Activated naive CD8-positive, alpha-beta T cell treated with anti-CD3 and anti-CD28 coated beads, Interleukin-2, amount 10 ng/mL, durations not matched to agents 7 days and 5 days (primary cell): ENCODE measurements at regions not wholly inside any gene's neighbourhood (a gene's known extent, or its start where the extent isn't known, plus 50 kb on each side); places are given as distances from the start of the nearest gene placed in this dataset.
"Not testable (repeated sequence)": the region's sequence is repeated elsewhere in the genome, so short reads cannot be mapped to it uniquely, and the experiment has no call there.

Experiments
- ATAC-seq: fragments of 150-1000 bp; cut with Tn5 transposase; one replicate; pipeline ENCODE4 v1.10.0; 2021; ENCODE audit warnings: low read depth, moderate library complexity
- POLR2A ChIA-PET: fragments of 350-600 bp; sonication (Branson Sonifier 250); formaldehyde crosslinking; loops from one replicate; lab custom pipeline; 2021; ENCODE audit warnings: antibody characterized with exemption; lab: Charles Lee
- DNase-seq: peaks from one replicate; pipeline ENCODE4 v3.0.0; 2021
- H3K27ac Mint-ChIP-seq: one replicate; pipeline ENCODE4 v1.8.0; 2022; ENCODE audit warnings: mild to moderate bottlenecking, mixed read lengths
- H3K27me3 Mint-ChIP-seq: one replicate; pipeline ENCODE4 v1.8.0; 2022; ENCODE audit warnings: mild to moderate bottlenecking, moderate library complexity, mixed read lengths
- H3K36me3 Mint-ChIP-seq: one replicate; pipeline ENCODE4 v1.8.0; 2021; ENCODE audit warnings: mild to moderate bottlenecking, mixed read lengths
- H3K4me1 Mint-ChIP-seq: one replicate; pipeline ENCODE4 v1.8.0; 2021; ENCODE audit warnings: mixed read lengths
- H3K4me3 Mint-ChIP-seq: one replicate; pipeline ENCODE4 v1.8.0; 2022; ENCODE audit warnings: mild to moderate bottlenecking, moderate library complexity, mixed read lengths
- H3K9me3 Mint-ChIP-seq: one replicate; pipeline ENCODE4 v1.8.0; 2021; ENCODE audit warnings: mixed read lengths

GRCh38 chr4:114103908-114104307 is 124.5 kb upstream of the ARSJ start:
- DNase-seq (no peak), ATAC-seq (no peak)
- H3K4me3 Mint-ChIP-seq: no peak overlapping the region
- H3K27ac Mint-ChIP-seq: no peak overlapping the region
- POLR2A ChIA-PET: no interaction called here
- peaks cover 8% of the 10 kb centered on the region for H3K27me3 Mint-ChIP-seq
- H3K36me3 Mint-ChIP-seq: peaks cover 1% of the 10 kb centered on the region
- peaks cover 2% of the 10 kb centered on the region for H3K4me1 Mint-ChIP-seq
- no peaks in the 10 kb centered on the region for H3K9me3 Mint-ChIP-seq

GRCh38 chr4:114108869-114109268 is 129.4 kb upstream of the ARSJ start:
- DNase-seq: no peak
- POLR2A ChIA-PET: no interaction called here
- no peak overlapping the region for H3K27ac Mint-ChIP-seq
- no peaks in the 10 kb centered on the region for H3K9me3 Mint-ChIP-seq
- peaks cover 4% of the 10 kb centered on the region for H3K27me3 Mint-ChIP-seq
- peaks cover under 1% of the 10 kb centered on the region for H3K4me1 Mint-ChIP-seq
- H3K36me3 Mint-ChIP-seq: no peaks in the 10 kb centered on the region
- no peak overlapping the region for H3K4me3 Mint-ChIP-seq
- no peak for ATAC-seq

- Mint-ChIP-seq H3K36me3 (no peaks in the 10 kb centered on the region), H3K4me1 (no peaks in the 10 kb centered on the region), H3K27ac (no peak overlapping the region), H3K27me3 (no peaks in the 10 kb centered on the region), H3K9me3 (no peaks in the 10 kb centered on the region), H3K4me3 (no peak overlapping the region)
- POLR2A ChIA-PET: no interaction called here
- DNase-seq (no peak), ATAC-seq (no peak)
Measured at GRCh38 chr4:114109776-114110175, 130.3 kb upstream of the ARSJ start.

DNA sequence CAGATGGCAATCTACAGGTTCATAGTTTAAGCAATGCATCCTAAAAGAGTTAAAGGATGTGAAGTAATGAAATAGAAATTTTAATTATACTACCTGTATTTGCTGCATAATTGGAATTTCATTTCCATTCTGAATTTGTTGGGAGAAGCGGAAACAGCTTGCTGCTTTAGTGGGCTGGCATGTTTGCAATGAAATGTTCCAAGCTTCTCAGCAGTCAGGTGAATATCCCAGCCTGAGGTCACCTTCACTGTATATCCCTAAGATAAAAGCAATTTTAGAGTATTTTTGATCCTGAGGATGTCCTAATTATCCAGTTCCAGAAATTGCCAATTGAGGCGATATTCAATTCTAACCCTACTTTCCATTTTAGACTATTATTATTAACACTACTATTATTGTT is 136.1 kb upstream of the ARSJ start:
- no peaks in the 10 kb centered on the region for H3K9me3 Mint-ChIP-seq
- H3K36me3 Mint-ChIP-seq: no peaks in the 10 kb centered on the region
- H3K27ac Mint-ChIP-seq: no peak overlapping the region
- no peak for ATAC-seq
- H3K27me3 Mint-ChIP-seq: no peaks in the 10 kb centered on the region
- no peaks in the 10 kb centered on the region for H3K4me1 Mint-ChIP-seq
- POLR2A ChIA-PET: no interaction called here
- no peak overlapping the region for H3K4me3 Mint-ChIP-seq
- DNase-seq: no peak

DNA sequence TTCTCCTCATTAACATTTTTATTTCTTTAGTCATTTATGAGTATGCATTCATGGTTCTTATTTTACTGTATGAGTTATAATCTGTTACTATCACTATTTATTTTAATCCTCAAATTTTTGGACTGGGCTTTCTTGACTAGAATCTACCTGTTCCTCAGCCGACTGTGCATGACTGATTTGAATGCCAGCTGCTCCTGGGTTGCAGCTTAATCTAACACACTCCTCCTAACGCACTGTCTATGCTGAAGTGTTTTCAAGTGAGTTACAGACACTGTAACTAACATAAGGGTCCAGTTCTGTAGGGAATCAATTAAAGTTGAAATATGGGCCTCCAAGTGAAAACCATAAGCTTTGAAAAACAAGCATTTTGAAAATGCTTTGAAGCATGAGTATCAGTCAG is 137.4 kb upstream of the ARSJ start:
- no peak overlapping the region for H3K4me3 Mint-ChIP-seq
- POLR2A ChIA-PET: no interaction called here
- H3K4me1 Mint-ChIP-seq: no peaks in the 10 kb centered on the region
- ATAC-seq (no peak), DNase-seq (no peak)
- no peaks in the 10 kb centered on the region for H3K9me3 Mint-ChIP-seq
- no peaks in the 10 kb centered on the region for H3K36me3 Mint-ChIP-seq
- H3K27me3 Mint-ChIP-seq: no peaks in the 10 kb centered on the region
- no peak overlapping the region for H3K27ac Mint-ChIP-seq

DNA sequence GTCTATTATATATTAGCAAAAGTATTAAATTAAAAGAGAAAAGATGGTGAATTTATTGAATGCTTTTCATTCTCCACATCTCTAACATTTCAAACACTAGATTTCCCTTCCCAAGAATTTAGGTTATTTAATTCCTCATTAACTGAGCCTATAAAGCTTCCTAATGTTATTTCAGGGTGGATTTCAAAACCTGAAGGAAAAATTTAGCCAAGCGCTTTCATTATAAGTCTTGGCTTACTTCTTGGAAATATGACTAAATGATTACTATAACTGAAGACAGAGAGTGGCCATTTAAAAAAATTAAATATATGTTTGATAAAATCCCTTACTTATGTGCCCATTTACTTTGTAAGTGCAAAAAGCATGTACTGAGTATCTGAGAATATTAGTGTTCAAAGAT is 141.8 kb upstream of the ARSJ start:
- ATAC-seq (no peak), DNase-seq (no peak)
- no peak overlapping the region for H3K4me3 Mint-ChIP-seq

GRCh38 chr4:114132199-114132598 is 152.8 kb upstream of the ARSJ start:
- no peak overlapping the region for H3K27ac Mint-ChIP-seq
- H3K9me3 Mint-ChIP-seq: no peaks in the 10 kb centered on the region
- no peaks in the 10 kb centered on the region for H3K36me3 Mint-ChIP-seq
- POLR2A ChIA-PET: no interaction called here
- H3K4me3 Mint-ChIP-seq: no peak overlapping the region
- ATAC-seq: no peak
- H3K27me3 Mint-ChIP-seq: no peaks in the 10 kb centered on the region
- DNase-seq: no peak
- H3K4me1 Mint-ChIP-seq: no peaks in the 10 kb centered on the region

More for the DNA sequence above, 141.8 kb upstream of the ARSJ start:
- POLR2A ChIA-PET: no interaction called here
- H3K36me3 Mint-ChIP-seq: no peaks in the 10 kb centered on the region
- no peaks in the 10 kb centered on the region for H3K4me1 Mint-ChIP-seq
- H3K27me3 Mint-ChIP-seq: no peaks in the 10 kb centered on the region
- H3K9me3 Mint-ChIP-seq: peaks cover 6% of the 10 kb centered on the region
- no peak overlapping the region for H3K27ac Mint-ChIP-seq

GRCh38 chr4:114132830-114133229 is 153.4 kb upstream of the ARSJ start:
- H3K27me3 Mint-ChIP-seq: no peaks in the 10 kb centered on the region
- H3K4me1 Mint-ChIP-seq: no peaks in the 10 kb centered on the region
- POLR2A ChIA-PET: no interaction called here
- DNase-seq (no peak), ATAC-seq (no peak)
- H3K4me3 Mint-ChIP-seq: no peak overlapping the region
- H3K9me3 Mint-ChIP-seq: no peaks in the 10 kb centered on the region
- no peaks in the 10 kb centered on the region for H3K36me3 Mint-ChIP-seq
- no peak overlapping the region for H3K27ac Mint-ChIP-seq

DNA sequence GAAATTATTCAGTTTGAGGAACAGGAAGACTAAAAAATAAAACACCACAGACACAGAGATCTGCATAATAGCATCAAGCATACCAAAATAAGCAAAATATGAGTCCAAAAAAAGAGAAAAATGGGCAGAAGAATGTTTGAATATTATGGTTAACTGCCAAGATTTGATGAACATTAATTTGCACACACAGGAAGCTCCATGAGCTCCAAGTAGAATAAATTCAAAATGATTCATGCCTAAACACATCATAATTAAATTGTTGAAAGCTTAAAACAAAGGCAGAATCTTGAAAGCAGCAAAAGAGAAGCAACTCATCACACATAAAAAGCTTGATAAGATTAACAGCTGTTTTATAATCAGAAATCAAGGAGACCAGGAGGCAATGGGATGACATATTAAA is 156.6 kb upstream of the ARSJ start:
- ATAC-seq (no peak), DNase-seq (no peak)
- no peaks in the 10 kb centered on the region for H3K9me3 Mint-ChIP-seq
- no peaks in the 10 kb centered on the region for H3K36me3 Mint-ChIP-seq
- no peak overlapping the region for H3K4me3 Mint-ChIP-seq
- no peak overlapping the region for H3K27ac Mint-ChIP-seq
- H3K4me1 Mint-ChIP-seq: no peaks in the 10 kb centered on the region
- H3K27me3 Mint-ChIP-seq: peaks cover 2% of the 10 kb centered on the region
- POLR2A ChIA-PET: no interaction called here

DNA sequence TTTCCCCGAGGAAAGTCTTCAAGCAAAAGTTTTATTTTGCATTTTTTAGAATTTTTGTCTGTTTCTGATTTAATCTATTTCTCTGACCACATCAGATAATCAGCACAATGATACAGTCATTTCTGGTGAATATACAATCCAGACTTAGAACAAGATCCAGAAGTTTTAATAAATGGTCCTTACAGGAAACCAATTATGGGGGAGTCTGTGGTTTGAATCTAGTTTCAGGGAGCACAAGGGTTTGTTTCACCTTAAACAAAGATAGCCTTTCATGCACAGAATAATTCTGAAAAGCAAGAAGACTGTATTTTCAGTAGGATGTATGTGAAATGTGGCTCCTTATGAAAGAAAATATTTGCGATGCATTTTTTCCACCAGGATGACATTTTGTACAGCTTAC is 158.5 kb upstream of the ARSJ start:
- Mint-ChIP-seq H3K27me3 (peaks cover 10% of the 10 kb centered on the region), H3K4me1 (no peaks in the 10 kb centered on the region), H3K36me3 (no peaks in the 10 kb centered on the region), H3K27ac (no peak overlapping the region), H3K4me3 (no peak overlapping the region), H3K9me3 (no peaks in the 10 kb centered on the region)
- DNase-seq (no peak), ATAC-seq (no peak)
- POLR2A ChIA-PET: no interaction called here

- peak overlapping the region; percentile 86 for H3K27ac Mint-ChIP-seq
- H3K36me3 Mint-ChIP-seq: peaks cover 3% of the 10 kb centered on the region
- no peaks in the 10 kb centered on the region for H3K9me3 Mint-ChIP-seq
- H3K4me3 Mint-ChIP-seq: peak overlapping the region; percentile 74
- POLR2A ChIA-PET: no interaction called here
- DNase-seq: peak; percentile 46
- ATAC-seq: peak; percentile 75
- H3K4me1 Mint-ChIP-seq: peaks cover 14% of the 10 kb centered on the region
- peaks cover 7% of the 10 kb centered on the region for H3K27me3 Mint-ChIP-seq
Measured at GRCh38 chr4:114146947-114147618, 167.6 kb upstream of the ARSJ start.

GRCh38 chr4:114147619-114148208 is 168.3 kb upstream of the ARSJ start:
- ATAC-seq: peak; percentile 52
- H3K9me3 Mint-ChIP-seq, H3K27me3 Mint-ChIP-seq, POLR2A ChIA-PET, DNase-seq, H3K36me3 Mint-ChIP-seq: not testable (repeated sequence)
- Mint-ChIP-seq H3K4me3 (peak overlapping the region; percentile 74), H3K27ac (peak overlapping the region; percentile 86), H3K4me1 (peaks cover 14% of the 10 kb centered on the region)

- H3K36me3 Mint-ChIP-seq, H3K9me3 Mint-ChIP-seq, ATAC-seq, H3K27me3 Mint-ChIP-seq, POLR2A ChIA-PET, H3K27ac Mint-ChIP-seq, DNase-seq, H3K4me3 Mint-ChIP-seq: not testable (repeated sequence)
- peaks cover 14% of the 10 kb centered on the region for H3K4me1 Mint-ChIP-seq
Measured at GRCh38 chr4:114148372-114149070, 169.1 kb upstream of the ARSJ start.

- ATAC-seq (no peak), DNase-seq (no peak)
- Mint-ChIP-seq H3K36me3 (no peaks in the 10 kb centered on the region), H3K4me1 (no peaks in the 10 kb centered on the region), H3K4me3 (no peak overlapping the region), H3K27me3 (no peaks in the 10 kb centered on the region), H3K27ac (no peak overlapping the region), H3K9me3 (no peaks in the 10 kb centered on the region)
- POLR2A ChIA-PET: no interaction called here
Measured at GRCh38 chr4:114156371-114156770, 176.9 kb upstream of the ARSJ start.
